PFSK-1 (cell line): ENCODE measurements at regions not wholly inside any gene's neighbourhood (a gene's known extent, or its start where the extent isn't known, plus 50 kb on each side); places are given as distances from the start of the nearest gene placed in this dataset.

Experiments used
- FOXP2 ChIP-seq: optimal IDR thresholded peaks from 2 replicates; pipeline ENCODE3; 2011; ENCODE audit warnings: borderline replicate concordance, control low read depth, inconsistent platforms; ENCODE audit not compliant: insufficient read depth; ENCODE audit errors: extremely low read length, extremely low read depth
- POLR2AphosphoS5 ChIP-seq: IDR thresholded peaks from 2 replicates; pipeline ENCODE4 v1.6.1; 2012; ENCODE audit warnings: low read depth, mild to moderate bottlenecking, control low read depth, low read length, moderate library complexity
- SIN3A ChIP-seq: IDR thresholded peaks from 2 replicates; pipeline ENCODE4 v1.6.1; 2012; ENCODE audit warnings: mild to moderate bottlenecking, low read length, moderate library complexity, borderline replicate concordance; ENCODE audit not compliant: insufficient read depth
- TAF1 ChIP-seq: IDR thresholded peaks from 2 replicates; pipeline ENCODE4 v1.6.1; 2012; ENCODE audit warnings: low read length, control low read depth, borderline replicate concordance; ENCODE audit not compliant: insufficient read depth
- TF ChIP-seq, protein P1 (sequence below), 2 experiments: IDR thresholded peaks; 2 replicates each; pipeline versions ENCODE4 v1.6.1 to v1.8.0; 2011 to 2012; ENCODE audit warnings: low read depth in 2 of 2, low read length in 2 of 2, control low read depth in 1 of 2, inconsistent platforms in 1 of 2, mild to moderate bottlenecking in 1 of 2, moderate library complexity in 1 of 2; ENCODE audit not compliant: insufficient read depth in 1 of 2

- TF ChIP-seq TAF1 (no peak), FOXP2 (no peak), POLR2AphosphoS5 (no peak), SIN3A (no peak)
- TF ChIP-seq, protein P1, sequence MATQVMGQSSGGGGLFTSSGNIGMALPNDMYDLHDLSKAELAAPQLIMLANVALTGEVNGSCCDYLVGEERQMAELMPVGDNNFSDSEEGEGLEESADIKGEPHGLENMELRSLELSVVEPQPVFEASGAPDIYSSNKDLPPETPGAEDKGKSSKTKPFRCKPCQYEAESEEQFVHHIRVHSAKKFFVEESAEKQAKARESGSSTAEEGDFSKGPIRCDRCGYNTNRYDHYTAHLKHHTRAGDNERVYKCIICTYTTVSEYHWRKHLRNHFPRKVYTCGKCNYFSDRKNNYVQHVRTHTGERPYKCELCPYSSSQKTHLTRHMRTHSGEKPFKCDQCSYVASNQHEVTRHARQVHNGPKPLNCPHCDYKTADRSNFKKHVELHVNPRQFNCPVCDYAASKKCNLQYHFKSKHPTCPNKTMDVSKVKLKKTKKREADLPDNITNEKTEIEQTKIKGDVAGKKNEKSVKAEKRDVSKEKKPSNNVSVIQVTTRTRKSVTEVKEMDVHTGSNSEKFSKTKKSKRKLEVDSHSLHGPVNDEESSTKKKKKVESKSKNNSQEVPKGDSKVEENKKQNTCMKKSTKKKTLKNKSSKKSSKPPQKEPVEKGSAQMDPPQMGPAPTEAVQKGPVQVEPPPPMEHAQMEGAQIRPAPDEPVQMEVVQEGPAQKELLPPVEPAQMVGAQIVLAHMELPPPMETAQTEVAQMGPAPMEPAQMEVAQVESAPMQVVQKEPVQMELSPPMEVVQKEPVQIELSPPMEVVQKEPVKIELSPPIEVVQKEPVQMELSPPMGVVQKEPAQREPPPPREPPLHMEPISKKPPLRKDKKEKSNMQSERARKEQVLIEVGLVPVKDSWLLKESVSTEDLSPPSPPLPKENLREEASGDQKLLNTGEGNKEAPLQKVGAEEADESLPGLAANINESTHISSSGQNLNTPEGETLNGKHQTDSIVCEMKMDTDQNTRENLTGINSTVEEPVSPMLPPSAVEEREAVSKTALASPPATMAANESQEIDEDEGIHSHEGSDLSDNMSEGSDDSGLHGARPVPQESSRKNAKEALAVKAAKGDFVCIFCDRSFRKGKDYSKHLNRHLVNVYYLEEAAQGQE (IDR thresholded peaks at IDR 0.05; ENCODE audit: insufficient read depth in 1 of 2, low read depth in 2 of 2, low read length in 2 of 2) = no peak
Observed at GRCh38 chr6:91310178-91310577, 723.3 kb upstream of the MAP3K7 start.

DNA sequence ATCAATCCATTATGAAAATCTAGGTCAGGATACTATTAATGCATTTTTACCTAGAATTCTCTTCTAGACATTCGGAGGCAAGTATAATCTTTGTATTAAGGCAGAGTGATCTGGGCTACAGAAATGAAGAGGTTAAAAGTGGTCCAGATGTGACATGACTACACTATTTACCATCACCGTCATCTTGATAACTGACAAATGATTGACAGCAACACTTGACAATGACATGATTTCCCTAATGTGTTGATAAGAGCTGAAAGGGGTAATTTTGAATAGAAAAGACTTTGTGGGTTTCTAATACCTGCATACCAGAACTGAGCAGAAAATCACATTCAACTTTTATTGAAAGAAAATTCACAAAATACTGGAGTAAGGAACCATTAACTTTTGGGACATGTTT, 718.9 kb upstream of the MAP3K7 start:
- TF ChIP-seq POLR2AphosphoS5 (no peak), TAF1 (no peak), FOXP2 (no peak), SIN3A (no peak)
- TF ChIP-seq, protein P1 (IDR thresholded peaks at IDR 0.05; ENCODE audit: insufficient read depth in 1 of 2, low read depth in 2 of 2, low read length in 2 of 2) = no peak

DNA sequence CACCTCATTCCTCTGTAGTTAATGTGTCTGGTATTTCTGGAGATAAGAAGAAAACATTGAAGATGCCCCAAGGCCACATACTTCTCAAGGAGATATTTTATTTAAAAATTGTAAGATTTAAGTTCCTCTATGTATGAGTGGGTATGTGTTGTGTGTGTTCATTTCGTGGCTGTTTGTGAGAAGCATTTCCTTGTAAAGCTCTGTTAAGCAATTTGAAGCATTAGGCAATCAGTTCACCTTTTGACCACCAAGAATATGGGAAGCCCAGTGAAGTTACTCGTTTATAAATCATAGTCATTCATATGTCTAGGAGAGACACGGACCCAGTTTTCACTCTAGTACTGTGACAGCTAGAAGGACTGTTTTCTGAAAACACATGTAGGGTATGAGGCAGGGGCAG, 717.6 kb upstream of the MAP3K7 start:
- no peak for TF ChIP-seq FOXP2
- TF ChIP-seq POLR2AphosphoS5 = no peak
- TF ChIP-seq, protein P1 (IDR thresholded peaks at IDR 0.05; ENCODE audit: insufficient read depth in 1 of 2, low read depth in 2 of 2, low read length in 2 of 2) = no peak
- no peak for TF ChIP-seq SIN3A
- no peak for TF ChIP-seq TAF1

DNA sequence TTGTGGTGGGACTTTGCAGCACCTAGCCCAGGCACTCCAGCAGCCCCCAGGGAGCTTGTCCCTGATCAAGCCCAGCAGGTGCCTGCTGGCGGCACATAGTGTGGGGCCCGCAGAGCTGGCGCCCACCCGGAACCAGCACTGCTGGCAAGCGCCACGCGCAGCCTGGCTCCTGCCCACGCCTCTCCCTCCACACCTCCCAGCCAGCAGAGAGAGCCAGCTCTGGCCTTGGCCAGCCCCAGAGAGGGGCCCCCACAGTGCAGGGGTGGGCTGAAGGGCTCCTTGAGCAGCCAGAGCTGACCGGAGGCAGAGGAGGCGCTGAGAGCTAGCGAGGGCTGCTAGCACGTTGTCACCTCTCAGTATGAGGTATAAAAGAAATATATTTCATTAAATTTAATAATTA, 716.5 kb upstream of the MAP3K7 start:
- TF ChIP-seq TAF1 (no peak), SIN3A (no peak), FOXP2 (no peak), POLR2AphosphoS5 (no peak)
- TF ChIP-seq, protein P1 (IDR thresholded peaks at IDR 0.05; ENCODE audit: insufficient read depth in 1 of 2, low read depth in 2 of 2, low read length in 2 of 2) = no peak
